Lung (tissue), 11 donors: ENCODE measurements at regions not wholly inside any gene's neighbourhood (a gene's known extent, or its start where the extent isn't known, plus 50 kb on each side); places are given as distances from the start of the nearest gene placed in this dataset.

Experiments
- ATAC-seq: fragments of 200-7000 bp; cut with Tn5 transposase; one replicate; pipeline ENCODE4 v1.9.1; 2020; ENCODE audit warnings: moderate number of reproducible peaks; ENCODE audit not compliant: insufficient read depth, low FRiP score
- DNase-seq, 3 donors: peaks; one replicate each; pipeline ENCODE4 v3.0.0-alpha.2; 2013 to 2017
- H3K27ac ChIP-seq, 2 donors: one replicate each; pipeline ENCODE4 v1.5.1; 2013; ENCODE audit warnings: mild to moderate bottlenecking in 2 of 2, moderate library complexity in 2 of 2, control low read depth in 1 of 2, inconsistent platforms in 1 of 2, low read depth in 1 of 2, low read length in 1 of 2
- H3K27me3 ChIP-seq, 3 donors: one replicate each; pipeline ENCODE4 v1.5.1; 2013; ENCODE audit warnings: low read length in 2 of 3; ENCODE audit not compliant: control insufficient read depth in 3 of 3, insufficient read depth in 3 of 3
- H3K36me3 ChIP-seq, 4 donors: one replicate each; pipeline ENCODE4 v1.5.1; 2013; ENCODE audit warnings: low read length in 4 of 4, mild to moderate bottlenecking in 1 of 4, moderate library complexity in 1 of 4; ENCODE audit not compliant: control insufficient read depth in 4 of 4, insufficient read depth in 4 of 4
- H3K4me1 ChIP-seq, 5 donors: one replicate each; pipeline ENCODE4 v1.5.1; 2013; ENCODE audit warnings: low read length in 5 of 5, mild to moderate bottlenecking in 2 of 5, moderate library complexity in 1 of 5; ENCODE audit not compliant: control insufficient read depth in 5 of 5, insufficient read depth in 5 of 5
- H3K4me3 ChIP-seq: one replicate; pipeline ENCODE4 v1.5.1; 2013; ENCODE audit warnings: mild to moderate bottlenecking, control low read depth, moderate library complexity
- H3K9ac ChIP-seq, 2 donors: one replicate each; pipeline ENCODE4 v1.5.1; 2013; ENCODE audit warnings: low read length in 2 of 2, control low read depth in 1 of 2; ENCODE audit not compliant: insufficient read depth in 1 of 2
- H3K9me3 ChIP-seq, 4 donors: one replicate each; pipeline ENCODE4 v1.5.1; 2013; ENCODE audit warnings: low read length in 3 of 4, mild to moderate bottlenecking in 1 of 4, moderate library complexity in 1 of 4; ENCODE audit not compliant: control insufficient read depth in 4 of 4, insufficient read depth in 3 of 4
- CTCF ChIP-seq: IDR thresholded peaks from 2 replicates; pipeline ENCODE4 v1.5.1; 2012; ENCODE audit warnings: mild to moderate bottlenecking; ENCODE audit errors: control extremely low read depth, extremely low read depth
- WGBS, 2 donors: extraction: QIAGEN DNeasy Blood & Tissue Kit; methylation state at CpG; one replicate each; pipeline ENCODE4 v1.1.7; 2013; 5-methylcytosine and 5-hydroxymethylcytosine counted together
- donor health status: control.
- donor health status: control.
- donor health status: Bipolar disorder and iron deficiency.
- donor health status: healthy.
- donor health status: DM: yes; HTN: yes; CAD: no.

GRCh38 chr4:18512718-18513117, 491.2 kb upstream of the LCORL start:
- Histone ChIP-seq H3K27ac (no peak overlapping the region), H3K27me3 (no peaks in the 10 kb centered on the region), H3K4me3 (no peak overlapping the region), H3K4me1 (no peaks in the 10 kb centered on the region), H3K9me3 (no peaks in the 10 kb centered on the region), H3K9ac (no peak overlapping the region), H3K36me3 (no peaks in the 10 kb centered on the region)
- TF ChIP-seq CTCF, result no peak
- DNase-seq (no peak), ATAC-seq (no peak)

GRCh38 chr4:18511727-18512126, 490.2 kb upstream of the LCORL start:
- Histone ChIP-seq H3K9me3 (no peaks in the 10 kb centered on the region), H3K4me3 (no peak overlapping the region), H3K4me1 (no peaks in the 10 kb centered on the region), H3K27ac (no peak overlapping the region), H3K9ac (no peak overlapping the region), H3K36me3 (no peaks in the 10 kb centered on the region), H3K27me3 (no peaks in the 10 kb centered on the region)
- ATAC-seq (no peak), DNase-seq (no peak)
- TF ChIP-seq CTCF, result no peak

GRCh38 chr4:18508786-18509185, 487.2 kb upstream of the LCORL start:
- Histone ChIP-seq H3K4me3 (no peak overlapping the region), H3K27ac (no peak overlapping the region), H3K36me3 (no peaks in the 10 kb centered on the region), H3K4me1 (no peaks in the 10 kb centered on the region), H3K9me3 (no peaks in the 10 kb centered on the region), H3K9ac (no peak overlapping the region), H3K27me3 (no peaks in the 10 kb centered on the region)
- TF ChIP-seq CTCF, result no peak
- DNase-seq (no peak), ATAC-seq (no peak)
- WGBS, 2 donors, result 42 to 59% methylated on average over 2 of the region's 2 CpGs

- H3K9ac ChIP-seq, result no peak overlapping the region
- no peaks in the 10 kb centered on the region for H3K4me1 ChIP-seq
- TF ChIP-seq CTCF, result no peak
- H3K36me3 ChIP-seq, result no peaks in the 10 kb centered on the region
- H3K27me3 ChIP-seq, result no peaks in the 10 kb centered on the region
- DNase-seq (no peak), ATAC-seq (no peak)
- H3K27ac ChIP-seq, result no peak overlapping the region
- peaks cover 0 to 9% (median 0%) of the 10 kb centered on the region in 4 donors for H3K9me3 ChIP-seq
- no peak overlapping the region for H3K4me3 ChIP-seq
Measured at GRCh38 chr4:18480928-18481327, 459.4 kb upstream of the LCORL start.
